Adrenal gland (tissue), 5 donors: ENCODE measurements at regions not wholly inside any gene's neighbourhood (a gene's known extent, or its start where the extent isn't known, plus 50 kb on each side); places are given as distances from the start of the nearest gene placed in this dataset.

Experiments used
- CTCF ChIP-seq, 6 experiments: fragments of 450-650 bp in 4 of 6; fragments of 200-600 bp in 2 of 6; sonication (generic) in 1 of 6; IDR thresholded peaks; 1 replicate in 5 of 6; 2 replicates in 1 of 6; pipeline versions ENCODE4 v1.5.1 to v1.8.0; 2016 to 2021; ENCODE audit warnings: antibody characterized with exemption in 6 of 6, mild to moderate bottlenecking in 2 of 6, moderate library complexity in 1 of 6
- POLR2A ChIP-seq, 2 donors: fragments of 450-650 bp; IDR thresholded peaks; one replicate each; pipeline ENCODE4 v1.6.1; 2017; ENCODE audit warnings: antibody characterized with exemption in 2 of 2, mild to moderate bottlenecking in 2 of 2, moderate library complexity in 1 of 2
- donor health status: DM: no; HTN: no; CAD: no.

GRCh38 chr16:86886651-86887050 is 308.3 kb downstream of the FOXL1 start:
- TF ChIP-seq CTCF (IDR thresholded peaks at IDR 0.05), result no peak
- TF ChIP-seq POLR2A (IDR thresholded peaks at IDR 0.05), result no peak
